Astrocyte (in vitro differentiated cells and primary cell): ENCODE measurements at regions not wholly inside any gene's neighbourhood (a gene's known extent, or its start where the extent isn't known, plus 50 kb on each side); places are given as distances from the start of the nearest gene placed in this dataset.
A peak's percentile ranks its signal among the peaks of the same experiment; 100 is the strongest.

Experiments used
- DNase-seq: peaks from one replicate; pipeline ENCODE4 v3.0.0-alpha.2; 2010; ENCODE audit warnings: low read depth
- FAIRE-seq: peaks from 2 replicates; lab custom pipeline; 2011; peaks lifted over from hg19 to GRCh38; lab: Jason Lieb, UNC
- H2AFZ ChIP-seq: 2 replicates; pipeline ENCODE4 v1.6.0; 2012; ENCODE audit warnings: low read depth, low read length, inconsistent platforms
- H3K27ac ChIP-seq: 2 replicates; pipeline ENCODE4 v1.5.1; 2011; ENCODE audit warnings: low read depth, low read length, inconsistent platforms
- H3K27me3 ChIP-seq: 2 replicates; pipeline ENCODE4 v1.6.0; 2011; ENCODE audit warnings: low read length, inconsistent platforms; ENCODE audit not compliant: insufficient read depth
- H3K36me3 ChIP-seq: 2 replicates; pipeline ENCODE4 v1.5.1; 2011; ENCODE audit warnings: low read length, inconsistent platforms; ENCODE audit not compliant: insufficient read depth
- H3K4me1 ChIP-seq: 2 replicates; pipeline ENCODE4 v1.5.1; 2011; ENCODE audit warnings: low read length, inconsistent platforms; ENCODE audit not compliant: insufficient read depth
- H3K4me2 ChIP-seq: 2 replicates; pipeline ENCODE4 v1.6.0; 2012; ENCODE audit warnings: low read length, inconsistent platforms
- H3K4me3 ChIP-seq: 2 replicates; pipeline ENCODE4 v1.5.1; 2011; ENCODE audit warnings: low read depth, mild to moderate bottlenecking, low read length, inconsistent platforms; ENCODE audit not compliant: insufficient read depth
- H3K79me2 ChIP-seq: 2 replicates; pipeline ENCODE4 v1.6.0; 2012; ENCODE audit warnings: mild to moderate bottlenecking, low read length, inconsistent platforms; ENCODE audit not compliant: insufficient read depth
- H3K9ac ChIP-seq: 2 replicates; pipeline ENCODE4 v1.6.0; 2012; ENCODE audit warnings: mild to moderate bottlenecking, low read length, inconsistent platforms
- H3K9me3 ChIP-seq: 2 replicates; pipeline ENCODE4 v1.5.1; 2012; ENCODE audit warnings: low read depth, mild to moderate bottlenecking, low read length, inconsistent platforms; ENCODE audit not compliant: insufficient read depth
- H4K20me1 ChIP-seq: 2 replicates; pipeline ENCODE4 v1.6.0; 2012; ENCODE audit warnings: low read length, inconsistent platforms; ENCODE audit not compliant: insufficient read depth
- H3K27ac Mint-ChIP-seq: one replicate; pipeline ENCODE4 v1.8.0; 2021; ENCODE audit warnings: mild to moderate bottlenecking, mixed read lengths; ENCODE audit not compliant: unreplicated experiment
- H3K27me3 Mint-ChIP-seq: one replicate; pipeline ENCODE4 v1.8.0; 2021; ENCODE audit warnings: low read depth, mixed read lengths; ENCODE audit not compliant: unreplicated experiment
- H3K36me3 Mint-ChIP-seq: one replicate; pipeline ENCODE4 v1.8.0; 2021; ENCODE audit warnings: low read depth, mixed read lengths; ENCODE audit not compliant: unreplicated experiment
- H3K4me1 Mint-ChIP-seq: one replicate; pipeline ENCODE4 v1.8.0; 2021; ENCODE audit warnings: low read depth, mixed read lengths; ENCODE audit not compliant: unreplicated experiment
- H3K4me3 Mint-ChIP-seq: one replicate; pipeline ENCODE4 v1.8.0; 2021; ENCODE audit warnings: mild to moderate bottlenecking, moderate library complexity, mixed read lengths; ENCODE audit not compliant: unreplicated experiment
- H3K9me3 Mint-ChIP-seq: one replicate; pipeline ENCODE4 v1.8.0; 2021; ENCODE audit warnings: mild to moderate bottlenecking, mixed read lengths; ENCODE audit not compliant: unreplicated experiment
- CTCF ChIP-seq: IDR thresholded peaks from 2 replicates; pipeline ENCODE4 v1.5.1; 2011; ENCODE audit warnings: low read depth, mild to moderate bottlenecking, inconsistent platforms, low read length, moderate library complexity; ENCODE audit not compliant: insufficient read depth
- EZH2 ChIP-seq: IDR thresholded peaks from 2 replicates; pipeline ENCODE4 v1.6.1; 2012; ENCODE audit warnings: mild to moderate bottlenecking, low read length, inconsistent platforms; ENCODE audit not compliant: insufficient read depth

- FAIRE-seq: no peak
- Histone ChIP-seq H2AFZ (no peak overlapping the region), H3K79me2 (no peaks in the 10 kb centered on the region), H3K4me1 (no peaks in the 10 kb centered on the region), H3K9ac (no peak overlapping the region), H3K4me2 (no peak overlapping the region), H4K20me1 (no peaks in the 10 kb centered on the region), H3K9me3 (no peaks in the 10 kb centered on the region), H3K36me3 (no peaks in the 10 kb centered on the region), H3K27me3 (no peaks in the 10 kb centered on the region), H3K27ac (no peak overlapping the region), H3K4me3 (no peak overlapping the region)
- no peak for DNase-seq
- Mint-ChIP-seq H3K4me1 (no peaks in the 10 kb centered on the region), H3K27ac (no peak overlapping the region), H3K4me3 (no peak overlapping the region), H3K9me3 (no peaks in the 10 kb centered on the region), H3K36me3 (no peaks in the 10 kb centered on the region), H3K27me3 (peaks cover 2% of the 10 kb centered on the region)
- TF ChIP-seq CTCF: no peak
- TF ChIP-seq EZH2: no peak
Observed at GRCh38 chr2:104562537-104562936, 291.4 kb upstream of the POU3F3 start.

- Histone ChIP-seq H3K27me3 (no peaks in the 10 kb centered on the region), H3K9ac (no peak overlapping the region), H3K4me3 (no peak overlapping the region), H3K9me3 (no peaks in the 10 kb centered on the region), H4K20me1 (no peaks in the 10 kb centered on the region), H2AFZ (no peak overlapping the region), H3K79me2 (no peaks in the 10 kb centered on the region), H3K36me3 (no peaks in the 10 kb centered on the region), H3K4me1 (no peaks in the 10 kb centered on the region), H3K4me2 (no peak overlapping the region), H3K27ac (no peak overlapping the region)
- Mint-ChIP-seq H3K27me3 (peaks cover 2% of the 10 kb centered on the region), H3K4me1 (no peaks in the 10 kb centered on the region), H3K27ac (no peak overlapping the region), H3K36me3 (no peaks in the 10 kb centered on the region), H3K4me3 (no peak overlapping the region), H3K9me3 (no peaks in the 10 kb centered on the region)
- DNase-seq: peak; percentile 19
- TF ChIP-seq CTCF: no peak
- no peak for TF ChIP-seq EZH2
- no peak for FAIRE-seq
Observed at GRCh38 chr2:104563398-104563996, 290.4 kb upstream of the POU3F3 start.

- Histone ChIP-seq H2AFZ (no peak overlapping the region), H3K4me1 (no peaks in the 10 kb centered on the region), H3K9me3 (no peaks in the 10 kb centered on the region), H3K4me2 (no peak overlapping the region), H3K27ac (no peak overlapping the region), H3K79me2 (no peaks in the 10 kb centered on the region), H3K27me3 (no peaks in the 10 kb centered on the region), H3K4me3 (no peak overlapping the region), H3K9ac (no peak overlapping the region), H4K20me1 (no peaks in the 10 kb centered on the region), H3K36me3 (no peaks in the 10 kb centered on the region)
- Mint-ChIP-seq H3K27me3 (peaks cover 10% of the 10 kb centered on the region), H3K27ac (no peak overlapping the region), H3K9me3 (no peaks in the 10 kb centered on the region), H3K4me3 (no peak overlapping the region), H3K36me3 (no peaks in the 10 kb centered on the region), H3K4me1 (no peaks in the 10 kb centered on the region)
- FAIRE-seq (no peak), DNase-seq (no peak)
- no peak for TF ChIP-seq EZH2
- TF ChIP-seq CTCF: no peak
Observed at GRCh38 chr2:104568247-104568646, 285.7 kb upstream of the POU3F3 start.
